ENCODE measurements at regions not wholly inside any gene's neighbourhood (a gene's known extent, or its start where the extent isn't known, plus 50 kb on each side); places are given as distances from the start of the nearest gene placed in this dataset.

- Histone ChIP-seq H2BK120ac (replicated peaks; ENCODE audit: low read depth, low read length) (no peak overlapping the region), H3K9me3 (ENCODE audit: insufficient read depth in 2 of 2, low read depth in 1 of 2, low read length in 1 of 2) (no peaks in the 10 kb centered on the region), H3K56ac (replicated peaks; ENCODE audit: insufficient read length, low read depth, low read length) (no peak overlapping the region), H3K18ac (ENCODE audit: extremely low read depth, low read length) (no peak overlapping the region), H2AFZ (ENCODE audit: low read length) (no peak overlapping the region), H3K9ac (replicated peaks in 1 of 4; ENCODE audit: extremely low read depth in 1 of 4, low read depth in 3 of 4, low read length in 3 of 4) (no peak overlapping the region), H3K14ac (ENCODE audit: insufficient read length) (no peak overlapping the region), H4K8ac (ENCODE audit: extremely low read depth, insufficient read depth, low read length) (no peak overlapping the region), H3K36me3 (ENCODE audit: control insufficient read depth in 2 of 4, insufficient read depth in 4 of 4, low read length in 3 of 4) (no peaks in the 10 kb centered on the region), H2BK20ac (ENCODE audit: low read length) (no peak overlapping the region), H4K20me1 (replicated peaks in 1 of 2; ENCODE audit: control insufficient read depth in 1 of 2, insufficient read depth in 2 of 2, low read length in 2 of 2) (no peaks in the 10 kb centered on the region), H3K4me3 (ENCODE audit: extremely low read depth in 1 of 4, insufficient read depth in 2 of 4, low read depth in 3 of 4, low read length in 4 of 4) (no peak overlapping the region), H2BK5ac (ENCODE audit: low read depth, low read length) (no peak overlapping the region), H3K4me2 (ENCODE audit: insufficient read depth in 1 of 2, low read depth in 2 of 2, low read length in 2 of 2) (no peak overlapping the region), H4K5ac (ENCODE audit: insufficient read length, low read depth, low read length) (no peak overlapping the region), H3K4ac (replicated peaks; ENCODE audit: insufficient read length, low read depth, low read length) (no peak overlapping the region), H3K79me2 (ENCODE audit: control insufficient read depth in 1 of 2, insufficient read depth in 2 of 2, low read length in 2 of 2) (no peaks in the 10 kb centered on the region), H2BK15ac (ENCODE audit: low read length) (no peak overlapping the region), H3K27me3 (replicated peaks in 1 of 4; ENCODE audit: control insufficient read depth in 3 of 4, extremely low read depth in 1 of 4, insufficient read depth in 3 of 4, low read length in 3 of 4) (no peaks in the 10 kb centered on the region), H2AK5ac (ENCODE audit: low read depth, low read length) (no peak overlapping the region), H4K91ac (replicated peaks; ENCODE audit: insufficient read length, low read length) (no peak overlapping the region), H3K4me1 (replicated peaks in 1 of 4; ENCODE audit: control insufficient read depth in 3 of 4, insufficient read depth in 4 of 4, low read length in 3 of 4) (no peaks in the 10 kb centered on the region), H3K23ac (ENCODE audit: insufficient read length) (no peak overlapping the region), H2BK12ac (ENCODE audit: low read depth, low read length) (no peak overlapping the region), H3K79me1 (ENCODE audit: low read depth, low read length) (no peaks in the 10 kb centered on the region), H3K23me2 (ENCODE audit: low read depth, low read length) (no peaks in the 10 kb centered on the region), H3K27ac (ENCODE audit: low read depth, low read length) (no peak overlapping the region)
- FAIRE-seq: no peak
- 76% methylated on average over 1 of the region's 1 CpG; no CpG with 5 or more reads in 1 of the 2 experiments for WGBS, 2 experiments (ENCODE audit: extremely low coverage in 1 of 2, insufficient coverage in 1 of 2, insufficient read length in 1 of 2, insufficient replicate concordance in 2 of 2, low coverage in 1 of 2, low lambda C conversion rate in 2 of 2, missing lambda C conversion rate in 1 of 2)
- DNase-seq (ENCODE audit: low read depth in 1 of 2, low spot score in 2 of 2): no peak
- ChIA-PET CTCF (ENCODE audit: partially characterized antibody) (interaction anchor here (0.7 to 0.8 kb wide), 2 partner anchors 25 to 212 kb away, joined by 3 read pairs; no protein-coding TSS in a partner anchor), POLR2A (ENCODE audit: partially characterized antibody) (no interaction called here)
- no peak for TF ChIP-seq RBBP5 (IDR thresholded peaks at IDR 0.05; ENCODE audit: borderline replicate concordance, low read depth, low read length)
- TF ChIP-seq POLR2AphosphoS5 (IDR thresholded peaks at IDR 0.05; ENCODE audit: low read depth, low read length): no peak
- TF ChIP-seq YY1 (IDR thresholded peaks at IDR 0.05; ENCODE audit: low read depth, low read length): no peak
- TF ChIP-seq HDAC6 (IDR thresholded peaks at IDR 0.05; ENCODE audit: low read depth, low read length): no peak
- TF ChIP-seq BCL11A (IDR thresholded peaks at IDR 0.05; ENCODE audit: low read depth in 2 of 2, low read length in 2 of 2): no peak
- TF ChIP-seq CHD1 (IDR thresholded peaks at IDR 0.05; ENCODE audit: low read depth, low read length): no peak
- TF ChIP-seq NANOG (IDR thresholded peaks at IDR 0.05; ENCODE audit: insufficient read depth, low read depth, low read length, poor library complexity, severe bottlenecking): no peak
- no peak for TF ChIP-seq TEAD4 (IDR thresholded peaks at IDR 0.05; ENCODE audit: low read depth, low read length)
- TF ChIP-seq TAF1 (IDR thresholded peaks at IDR 0.05; ENCODE audit: low read depth, low read length): no peak
- no peak for TF ChIP-seq SUZ12 (IDR thresholded peaks at IDR 0.05; ENCODE audit: low read length)
- TF ChIP-seq KDM5A (IDR thresholded peaks at IDR 0.05; ENCODE audit: low read length): no peak
- TF ChIP-seq CEBPB (IDR thresholded peaks at IDR 0.05; ENCODE audit: low read depth, low read length): no peak
- TF ChIP-seq E2F6 (IDR thresholded peaks at IDR 0.05): no peak
- no peak for TF ChIP-seq ATF2 (IDR thresholded peaks at IDR 0.05; ENCODE audit: low read length)
These were observed 538.2 kb upstream of the SGO1 start for GRCh38 chr3:20724241-20724640.
